ENCODE measurements at regions not wholly inside any gene's neighbourhood (a gene's known extent, or its start where the extent isn't known, plus 50 kb on each side); places are given as distances from the start of the nearest gene placed in this dataset.

DNA sequence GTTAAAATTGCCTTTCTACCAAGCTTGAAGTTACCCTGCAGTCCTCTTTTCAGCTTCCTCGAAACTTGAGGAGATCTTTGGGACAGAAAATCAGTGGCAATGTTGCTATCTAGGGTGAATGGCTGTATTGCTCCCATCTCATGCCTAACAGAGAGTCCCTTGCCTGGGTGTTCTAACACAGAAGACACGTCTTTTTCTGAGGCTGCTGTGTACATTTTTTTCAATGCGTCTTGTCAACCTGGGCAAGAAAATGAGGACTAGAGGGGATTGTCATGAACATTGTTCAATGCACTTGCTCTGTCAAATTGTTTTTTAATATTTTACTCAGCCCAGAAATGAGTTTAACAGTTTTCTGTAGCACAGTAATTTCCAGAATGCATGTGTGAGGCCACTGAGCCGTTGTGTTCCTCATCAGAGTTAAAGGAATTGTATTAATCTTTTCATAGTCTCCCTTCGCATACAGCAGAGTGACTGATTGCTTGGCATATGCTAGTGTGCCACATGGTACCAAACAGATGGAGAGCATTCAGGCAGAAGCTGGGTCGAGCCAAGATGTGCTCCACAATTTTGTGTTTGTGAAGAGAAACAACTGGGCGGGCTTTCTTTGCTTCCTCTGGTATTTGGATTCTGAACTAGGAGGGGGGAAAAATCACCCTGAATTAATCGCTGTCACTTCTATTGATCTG is 86.0 kb downstream of the CASP12 start:
- TF ChIP-seq, protein P1, sequence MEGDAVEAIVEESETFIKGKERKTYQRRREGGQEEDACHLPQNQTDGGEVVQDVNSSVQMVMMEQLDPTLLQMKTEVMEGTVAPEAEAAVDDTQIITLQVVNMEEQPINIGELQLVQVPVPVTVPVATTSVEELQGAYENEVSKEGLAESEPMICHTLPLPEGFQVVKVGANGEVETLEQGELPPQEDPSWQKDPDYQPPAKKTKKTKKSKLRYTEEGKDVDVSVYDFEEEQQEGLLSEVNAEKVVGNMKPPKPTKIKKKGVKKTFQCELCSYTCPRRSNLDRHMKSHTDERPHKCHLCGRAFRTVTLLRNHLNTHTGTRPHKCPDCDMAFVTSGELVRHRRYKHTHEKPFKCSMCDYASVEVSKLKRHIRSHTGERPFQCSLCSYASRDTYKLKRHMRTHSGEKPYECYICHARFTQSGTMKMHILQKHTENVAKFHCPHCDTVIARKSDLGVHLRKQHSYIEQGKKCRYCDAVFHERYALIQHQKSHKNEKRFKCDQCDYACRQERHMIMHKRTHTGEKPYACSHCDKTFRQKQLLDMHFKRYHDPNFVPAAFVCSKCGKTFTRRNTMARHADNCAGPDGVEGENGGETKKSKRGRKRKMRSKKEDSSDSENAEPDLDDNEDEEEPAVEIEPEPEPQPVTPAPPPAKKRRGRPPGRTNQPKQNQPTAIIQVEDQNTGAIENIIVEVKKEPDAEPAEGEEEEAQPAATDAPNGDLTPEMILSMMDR (IDR thresholded peaks at IDR 0.05), result no peak
- TF ChIP-seq POLR2A (IDR thresholded peaks at IDR 0.05) (no peak), EP300 (IDR thresholded peaks at IDR 0.05) (no peak)
- H3K4me1 ChIP-seq (ENCODE audit: insufficient read depth), result no peaks in the 10 kb centered on the region
- no peak overlapping the region for H3K27ac ChIP-seq
- intact Hi-C loops (cut with DNase I), result no loop called here
- H3K36me3 ChIP-seq, result no peaks in the 10 kb centered on the region
- no peaks in the 10 kb centered on the region for H3K9me3 ChIP-seq
- no peak overlapping the region for H3K4me3 ChIP-seq
- no peak for DNase-seq
- no peaks in the 10 kb centered on the region for H3K27me3 ChIP-seq
- 87 to 93% (median 88%) methylated on average over 8 of the region's 8 CpGs for WGBS, 3 donors

- DNase-seq, result no peak
- WGBS, 3 donors, result 52 to 68% (median 56%) methylated on average over 2 of the region's 2 CpGs
- intact Hi-C loops (cut with DNase I), result no loop called here
- H3K27ac ChIP-seq, result no peak overlapping the region
- H3K4me3 ChIP-seq, result no peak overlapping the region
- H3K27me3 ChIP-seq, result no peaks in the 10 kb centered on the region
- no peaks in the 10 kb centered on the region for H3K36me3 ChIP-seq
- TF ChIP-seq EP300 (IDR thresholded peaks at IDR 0.05) (no peak), POLR2A (IDR thresholded peaks at IDR 0.05) (no peak)
- TF ChIP-seq, protein P1 (IDR thresholded peaks at IDR 0.05), result no peak
- H3K9me3 ChIP-seq, result no peaks in the 10 kb centered on the region
- H3K4me1 ChIP-seq (ENCODE audit: insufficient read depth), result no peaks in the 10 kb centered on the region
These were observed 94.5 kb downstream of the CASP12 start for GRCh38 chr11:104803776-104804175.

GRCh38 chr11:104799251-104799650 is 99.0 kb downstream of the CASP12 start:
- WGBS, 3 donors, result 77 to 84% (median 79%) methylated on average over 1 of the region's 1 CpG
- intact Hi-C loops (cut with DNase I), result no loop called here

DNA sequence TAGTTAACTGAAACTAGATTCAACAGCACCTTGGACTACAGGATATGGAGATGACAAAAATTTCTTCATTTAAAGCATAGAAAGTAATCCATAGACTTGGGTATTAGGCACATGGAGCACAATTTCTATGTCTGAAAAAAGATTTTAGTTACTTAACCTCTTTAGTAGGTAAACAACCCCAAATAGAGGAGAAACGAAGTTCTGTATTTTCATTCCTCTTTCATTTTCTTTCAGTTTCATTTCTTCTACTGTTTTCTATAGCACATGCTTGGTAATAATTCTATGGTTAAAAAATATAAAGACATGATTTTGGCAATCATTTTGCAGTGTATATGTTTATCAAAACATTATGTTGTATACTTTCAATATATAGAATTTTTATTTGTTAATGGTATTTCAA is 99.5 kb downstream of the CASP12 start:
- intact Hi-C loops (cut with DNase I), result no loop called here
- DNase-seq, result no peak
- Histone ChIP-seq H3K27ac (no peak overlapping the region), H3K27me3 (no peaks in the 10 kb centered on the region), H3K36me3 (no peaks in the 10 kb centered on the region), H3K4me3 (no peak overlapping the region), H3K4me1 (ENCODE audit: insufficient read depth) (no peaks in the 10 kb centered on the region), H3K9me3 (no peaks in the 10 kb centered on the region)
- TF ChIP-seq EP300 (IDR thresholded peaks at IDR 0.05) (no peak), POLR2A (IDR thresholded peaks at IDR 0.05) (no peak)
- TF ChIP-seq, protein P1 (IDR thresholded peaks at IDR 0.05), result no peak
- WGBS, 3 donors, result 2 to 25% (median 2%) methylated on average over 1 of the region's 1 CpG

More at GRCh38 chr11:104799251-104799650, 99.0 kb downstream of the CASP12 start:
- TF ChIP-seq POLR2A (IDR thresholded peaks at IDR 0.05) (no peak), EP300 (IDR thresholded peaks at IDR 0.05) (no peak)
- TF ChIP-seq, protein P1 (IDR thresholded peaks at IDR 0.05), result no peak
- Histone ChIP-seq H3K4me3 (no peak overlapping the region), H3K4me1 (ENCODE audit: insufficient read depth) (no peaks in the 10 kb centered on the region), H3K27me3 (no peaks in the 10 kb centered on the region), H3K27ac (no peak overlapping the region), H3K36me3 (no peaks in the 10 kb centered on the region), H3K9me3 (no peaks in the 10 kb centered on the region)
- no peak for DNase-seq

Data from ovary (tissue), 7 donors.